GM21576 (cell line): ENCODE measurements at regions not wholly inside any gene's neighbourhood (a gene's known extent, or its start where the extent isn't known, plus 50 kb on each side); places are given as distances from the start of the nearest gene placed in this dataset.

Experiments
- ATAC-seq: cut with Tn5 transposase; IDR thresholded peaks from one replicate; pipeline ENCODE4 v1.9.1; 2021; ENCODE audit warnings: mild to moderate bottlenecking, moderate library complexity; ENCODE audit not compliant: unreplicated experiment

GRCh38 chr20:57761413-57761734 lies 51.6 kb upstream of the PMEPA1 start:
- no peak for ATAC-seq

GRCh38 chr20:57760698-57761412 lies 51.0 kb upstream of the PMEPA1 start:
- no peak for ATAC-seq

GRCh38 chr20:57759724-57760123 lies 49.9 kb upstream of the PMEPA1 start:
- ATAC-seq: no peak
